ENCODE measurements at regions not wholly inside any gene's neighbourhood (a gene's known extent, or its start where the extent isn't known, plus 50 kb on each side); places are given as distances from the start of the nearest gene placed in this dataset.

- DNase-seq, result no peak
Observed at GRCh38 chr16:86963600-86964575, 353.3 kb downstream of the C16orf95 start.

- DNase-seq, result no peak
Observed at GRCh38 chr16:86964796-86965241, 352.4 kb downstream of the C16orf95 start.

DNA sequence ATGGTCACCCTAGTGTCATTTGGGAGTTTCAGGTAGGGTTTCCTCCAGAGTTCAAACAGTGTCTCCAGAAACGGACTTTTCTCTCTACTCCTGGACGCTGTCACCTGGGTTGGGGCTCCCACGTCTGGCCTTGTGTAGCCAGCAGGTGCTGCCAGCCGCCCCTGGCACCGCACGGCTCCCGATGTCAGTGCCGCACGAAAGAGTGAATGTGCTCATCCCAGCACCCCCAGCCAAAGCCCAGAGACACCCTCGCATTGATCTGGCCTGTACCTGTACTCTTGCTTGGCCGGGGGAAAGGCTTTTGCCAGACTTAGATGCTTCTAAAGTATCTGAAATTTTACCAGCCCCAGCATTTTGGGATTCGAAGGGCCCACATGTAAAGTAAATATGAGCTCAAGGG is 351.9 kb downstream of the C16orf95 start:
- DNase-seq, result no peak

- DNase-seq, result no peak
Observed at GRCh38 chr16:86965840-86966550, 351.2 kb downstream of the C16orf95 start.

DNA sequence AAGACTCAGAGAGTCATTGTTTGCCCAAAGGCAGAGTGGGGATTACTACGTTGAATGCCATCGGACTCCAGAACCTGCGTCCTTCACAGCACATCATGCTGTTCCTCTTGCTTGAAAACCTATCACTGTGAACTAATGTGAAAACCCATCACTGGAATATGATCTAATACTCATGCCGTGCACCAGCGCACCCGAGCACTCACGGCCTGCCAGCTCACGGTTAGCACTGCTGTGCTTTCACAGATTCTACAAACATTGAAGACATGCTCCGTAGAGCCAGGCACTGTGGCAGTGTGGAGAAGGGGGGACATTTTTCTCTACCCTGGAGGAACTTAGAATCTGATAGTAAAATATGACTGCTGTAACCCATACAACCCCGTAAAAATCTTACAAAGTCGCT is 350.4 kb downstream of the C16orf95 start:
- no peak for DNase-seq

DNA sequence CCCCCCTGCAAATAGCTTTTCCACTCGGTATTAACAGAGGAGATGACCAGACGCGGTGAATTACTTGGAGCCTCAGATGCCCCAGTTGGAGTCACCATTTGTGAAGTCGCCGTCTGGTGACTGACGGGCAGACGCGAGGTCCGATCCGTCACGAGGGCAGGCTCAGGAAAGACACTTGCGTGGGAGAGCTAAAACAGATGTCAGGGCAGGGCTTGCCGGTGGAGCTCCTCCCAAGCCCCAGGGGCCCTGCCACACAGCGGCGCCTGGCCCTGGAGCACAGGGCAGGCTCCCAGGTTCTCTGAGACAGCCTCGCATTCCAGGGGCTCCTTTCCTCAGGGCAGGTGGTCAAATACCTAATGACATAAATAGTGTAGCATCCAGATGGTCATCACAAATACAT is 348.3 kb downstream of the C16orf95 start:
- DNase-seq, result no peak

DNA sequence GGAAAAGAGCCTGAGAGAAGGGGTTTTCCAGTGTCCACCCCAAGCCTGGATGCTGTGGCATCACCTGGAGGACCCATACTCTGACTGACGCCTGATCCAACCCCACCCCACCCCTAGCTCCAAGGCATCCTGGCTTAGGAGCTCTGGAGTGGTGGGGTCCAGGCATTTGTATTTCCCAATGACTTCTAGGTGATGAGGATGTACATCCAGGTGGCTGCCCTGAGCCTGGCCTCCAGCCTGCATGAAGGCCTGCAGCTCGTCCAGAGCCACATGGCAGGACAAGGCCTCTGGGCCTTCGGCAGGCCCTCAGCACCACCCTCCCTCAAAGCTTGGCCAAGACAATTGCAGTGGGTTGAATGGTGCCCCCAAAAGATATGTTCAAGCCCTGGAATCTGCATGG is 347.5 kb downstream of the C16orf95 start:
- DNase-seq, result no peak

GRCh38 chr16:86970279-86970678 is 346.9 kb downstream of the C16orf95 start:
- no peak for DNase-seq

DNA sequence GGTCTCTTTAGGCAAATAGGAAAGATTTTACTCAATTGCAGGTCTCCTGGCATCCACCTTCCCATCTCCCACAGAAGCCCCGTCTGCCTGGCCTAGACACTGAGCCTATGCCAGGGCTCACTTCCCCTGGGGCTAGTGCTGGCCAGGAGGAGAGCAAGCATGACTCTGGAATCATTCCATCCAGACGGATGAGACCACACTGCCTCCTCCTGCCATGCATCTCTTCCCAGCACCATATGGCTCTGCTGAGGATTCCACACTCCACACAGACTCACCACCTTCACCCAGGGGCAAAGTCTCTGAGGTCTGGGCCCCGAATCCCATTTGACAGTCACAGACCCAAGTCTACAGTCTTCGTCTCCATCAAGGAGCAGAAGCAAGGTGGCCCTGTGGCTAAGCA is 346.5 kb downstream of the C16orf95 start:
- DNase-seq, result no peak

DNA sequence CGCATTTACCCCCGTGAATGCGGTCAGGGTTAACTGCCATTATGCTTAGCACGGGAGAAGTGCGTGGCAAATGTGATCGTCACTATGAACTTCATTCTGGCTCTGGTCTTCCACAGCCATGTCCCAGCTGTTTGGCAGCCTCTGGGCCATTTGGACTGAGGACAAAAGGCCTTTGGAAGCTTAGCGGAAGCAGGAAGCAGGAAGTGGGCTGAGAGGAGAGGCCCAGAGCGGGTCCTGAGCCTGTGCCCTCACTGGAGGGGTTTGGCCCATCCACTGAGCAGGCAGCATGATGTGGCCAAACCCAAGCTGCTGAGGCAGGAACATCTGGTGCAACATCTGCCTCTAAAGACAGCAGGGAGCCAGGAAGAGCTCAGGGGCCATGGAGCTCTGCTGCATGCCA is 345.9 kb downstream of the C16orf95 start:
- DNase-seq, result no peak

DNA sequence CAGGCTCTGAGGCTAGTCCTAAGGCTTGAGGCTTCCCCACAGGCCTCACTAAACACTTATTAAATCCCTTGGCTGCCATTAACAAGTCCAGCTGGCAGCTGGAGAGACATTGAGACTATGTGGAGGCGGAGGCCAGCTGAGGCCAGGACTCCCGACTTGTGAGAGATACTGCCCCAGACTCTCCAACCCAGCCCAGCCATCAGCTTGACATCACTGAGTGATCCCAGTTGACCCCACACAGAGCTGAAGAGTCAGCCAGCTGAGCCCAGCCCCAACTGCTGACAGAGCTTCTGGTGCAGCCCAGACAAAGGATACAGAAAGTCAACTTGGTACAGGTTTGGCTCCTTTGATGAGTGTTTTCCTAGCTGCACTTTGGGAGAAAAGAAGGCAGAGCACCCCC is 343.1 kb downstream of the C16orf95 start:
- DNase-seq, result no peak

GRCh38 chr16:86975445-86975844 is 341.7 kb downstream of the C16orf95 start:
- DNase-seq, result peak; percentile 84

- DNase-seq, result no peak
Observed at GRCh38 chr16:86977076-86977676, 340.0 kb downstream of the C16orf95 start.

DNA sequence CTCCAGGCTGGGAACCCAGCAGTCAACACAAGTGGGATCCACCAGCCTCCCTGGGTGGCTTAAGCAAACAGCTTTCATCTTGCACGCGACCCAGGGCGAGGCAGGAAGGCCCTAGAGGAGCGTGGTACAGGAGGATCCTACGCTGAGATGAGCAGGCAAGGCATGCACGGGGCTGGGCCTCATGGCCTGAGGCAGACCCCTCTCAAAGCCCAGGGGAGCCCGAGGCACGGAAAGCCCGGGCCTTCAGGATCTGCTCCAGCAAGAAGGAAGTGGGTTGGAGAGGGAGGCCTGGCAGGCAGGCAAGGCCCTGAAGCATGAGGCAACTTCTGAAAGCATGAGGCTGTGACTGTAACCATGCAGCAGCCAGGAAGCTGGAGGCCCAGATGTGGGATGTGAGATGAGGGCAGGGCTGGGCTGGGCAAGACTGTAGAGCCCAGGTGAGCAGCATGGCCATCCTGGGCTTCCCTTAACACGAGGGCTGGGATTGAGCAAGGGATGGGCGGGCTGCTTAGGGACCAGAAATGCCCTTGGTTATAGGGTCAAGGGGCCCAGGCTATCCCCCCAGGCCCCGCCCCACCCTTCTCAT is 338.7 kb downstream of the C16orf95 start:
- no peak for DNase-seq

GRCh38 chr16:86979061-86979460 is 338.1 kb downstream of the C16orf95 start:
- no peak for DNase-seq

DNA sequence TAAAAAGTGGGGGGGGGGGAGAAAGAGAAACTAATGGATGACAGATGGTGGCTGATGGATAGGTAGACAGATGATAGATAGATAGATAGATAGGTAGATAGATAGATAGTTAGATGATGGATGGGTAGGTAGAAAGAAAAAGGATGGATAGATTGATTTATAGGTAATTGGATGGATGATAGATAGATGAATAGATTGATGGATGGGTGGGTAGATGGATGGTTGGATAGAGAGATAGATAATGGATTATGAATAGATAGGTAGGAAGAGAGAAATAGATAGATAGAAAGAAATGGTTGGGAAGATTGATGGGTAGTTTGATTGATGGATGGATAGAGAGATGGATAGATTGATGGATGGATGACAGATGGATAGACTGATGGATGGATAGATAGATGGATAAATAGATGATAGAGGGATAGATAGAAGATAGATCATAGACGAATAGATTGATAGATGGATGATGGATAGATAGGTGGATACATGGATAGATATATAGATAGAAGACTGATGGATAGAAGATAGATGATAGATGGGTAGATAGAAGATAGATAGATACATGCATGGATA is 337.1 kb downstream of the C16orf95 start:
- no peak for DNase-seq

DNA sequence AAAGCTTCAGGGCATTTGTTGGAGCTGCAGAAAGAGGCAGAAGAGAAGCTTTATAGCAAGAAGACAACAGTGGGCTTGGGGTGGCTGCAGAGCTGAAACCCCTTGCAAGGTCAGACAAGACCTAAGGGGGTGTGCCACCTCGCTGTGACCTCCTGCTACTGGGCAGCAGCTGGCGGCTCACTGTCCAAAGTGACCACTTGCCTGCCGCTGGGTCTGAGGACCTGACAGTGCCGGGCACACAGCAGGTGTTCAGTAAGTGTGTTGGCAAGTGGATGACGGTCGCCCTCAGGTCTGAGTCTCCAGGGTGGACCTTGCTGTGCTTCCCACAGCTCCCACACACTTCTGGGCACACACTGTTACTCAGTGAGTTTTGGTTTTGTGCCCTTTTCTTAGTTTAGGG is 336.5 kb downstream of the C16orf95 start:
- DNase-seq, result no peak

DNA sequence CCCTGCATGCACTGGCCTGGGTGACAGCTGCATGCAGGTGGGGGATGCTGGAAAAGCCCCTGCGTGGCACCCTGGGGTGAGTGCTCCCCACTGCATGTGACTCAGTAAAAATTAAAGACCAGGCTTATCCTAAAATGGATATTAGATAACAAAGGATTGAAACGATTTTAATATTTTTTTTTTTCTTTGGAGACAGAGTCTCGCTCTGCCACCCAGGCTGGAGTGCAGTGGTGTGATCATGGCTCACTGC is 334.9 kb downstream of the C16orf95 start:
- no peak for DNase-seq

DNA sequence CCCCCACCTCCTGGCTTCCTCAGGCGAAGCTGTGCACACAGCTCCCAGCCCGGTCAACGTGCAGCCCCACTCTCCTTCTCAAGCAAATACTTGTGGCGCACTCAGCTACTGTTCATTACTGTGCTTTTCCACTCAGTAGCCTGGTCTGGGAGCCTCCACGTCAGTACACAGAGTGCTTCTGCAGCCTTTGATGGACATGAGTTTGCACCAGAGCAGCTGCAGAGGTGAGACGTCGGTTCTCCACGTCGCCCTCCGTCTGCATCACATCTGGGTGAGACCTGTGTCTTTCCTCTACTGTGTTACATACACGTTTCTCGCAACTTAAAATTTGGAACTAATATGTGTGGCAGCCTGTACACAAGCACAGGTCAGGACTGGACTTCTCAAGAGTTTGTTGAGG is 334.3 kb downstream of the C16orf95 start:
- no peak for DNase-seq

GRCh38 chr16:86983621-86984020 is 333.6 kb downstream of the C16orf95 start:
- DNase-seq, result no peak

DNA sequence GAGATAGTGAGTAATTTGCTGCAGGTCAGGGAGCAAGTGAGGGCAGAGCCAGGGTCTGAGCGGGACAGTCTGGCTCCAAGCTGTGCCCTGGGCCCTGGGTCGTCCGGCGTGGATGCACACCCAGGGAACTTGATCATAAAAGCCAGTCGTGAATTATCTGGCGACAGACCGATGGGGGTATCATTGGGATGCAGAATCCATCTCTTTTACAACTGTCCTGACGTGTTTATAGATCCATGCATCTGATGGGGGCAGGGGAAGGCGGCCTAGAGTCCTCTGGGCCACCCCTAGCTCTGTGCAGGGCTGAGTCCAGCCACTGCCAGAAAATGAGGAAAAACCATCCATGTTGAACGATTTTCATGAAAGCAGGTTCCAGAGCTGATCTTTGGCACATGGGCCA is 332.8 kb downstream of the C16orf95 start:
- no peak for DNase-seq

DNA sequence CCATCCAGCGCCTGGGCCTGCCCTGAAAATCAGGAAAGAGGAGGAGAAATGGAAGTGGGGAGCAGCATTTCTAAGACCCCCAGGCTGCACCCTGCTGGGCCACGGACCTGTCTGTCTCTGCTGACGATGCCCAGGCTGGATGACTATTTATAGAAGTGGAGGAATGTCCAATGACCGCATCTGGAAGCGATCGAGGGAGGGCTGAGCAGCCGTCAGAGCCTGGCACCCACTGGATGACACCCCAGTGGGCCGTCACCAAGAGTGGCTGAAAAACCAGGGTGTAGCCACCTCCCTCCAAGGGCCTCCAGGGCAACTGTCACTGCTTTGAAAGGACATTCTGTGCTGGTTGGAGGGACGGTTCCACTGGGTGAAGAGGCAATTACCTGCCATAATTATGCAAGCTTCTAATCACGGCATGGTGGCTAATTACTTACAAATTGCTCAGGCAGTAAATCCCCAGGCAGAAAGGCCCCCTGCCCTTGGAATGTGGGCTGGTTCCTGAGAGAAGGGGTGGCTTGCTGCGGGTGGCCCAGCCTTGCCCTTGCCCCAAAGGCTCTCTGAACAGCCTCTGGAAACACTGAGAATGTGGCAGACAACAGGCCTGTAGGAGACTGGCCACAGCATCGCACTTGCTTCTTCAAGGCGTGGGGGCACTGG is 332.1 kb downstream of the C16orf95 start:
- peak; percentile 62 for DNase-seq

DNA sequence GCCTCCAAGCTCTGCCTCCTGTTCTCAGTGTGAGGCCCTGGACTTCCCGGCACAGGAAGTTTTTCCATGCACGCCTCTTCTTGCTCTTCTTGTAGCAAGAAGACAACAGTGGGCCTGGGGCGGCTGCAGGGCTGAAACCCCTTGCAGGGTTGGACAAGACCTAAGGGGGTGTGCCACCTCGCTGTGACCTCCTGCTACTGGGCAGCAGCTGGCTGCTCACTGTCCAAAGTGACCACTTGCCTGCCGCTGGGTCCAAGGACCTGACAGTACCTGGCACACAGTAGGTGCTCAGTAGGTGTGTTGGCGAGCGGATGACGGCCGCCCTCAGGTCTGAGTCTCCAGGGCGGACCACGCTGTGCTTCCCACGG is 331.6 kb downstream of the C16orf95 start:
- no peak for DNase-seq
